Myocyte (in vitro differentiated cells): ENCODE measurements at regions not wholly inside any gene's neighbourhood (a gene's known extent, or its start where the extent isn't known, plus 50 kb on each side); places are given as distances from the start of the nearest gene placed in this dataset.

Experiments used
- DNase-seq: peaks from one replicate; pipeline ENCODE4 v3.0.0-alpha.2; 2012; ENCODE audit warnings: low read depth

GRCh38 chr13:107348925-107349324 is 781.0 kb upstream of the ARGLU1 start:
- no peak for DNase-seq

GRCh38 chr13:107348471-107348870 is 780.5 kb upstream of the ARGLU1 start:
- no peak for DNase-seq

GRCh38 chr13:107347641-107348369 is 779.9 kb upstream of the ARGLU1 start:
- DNase-seq, result no peak

DNA sequence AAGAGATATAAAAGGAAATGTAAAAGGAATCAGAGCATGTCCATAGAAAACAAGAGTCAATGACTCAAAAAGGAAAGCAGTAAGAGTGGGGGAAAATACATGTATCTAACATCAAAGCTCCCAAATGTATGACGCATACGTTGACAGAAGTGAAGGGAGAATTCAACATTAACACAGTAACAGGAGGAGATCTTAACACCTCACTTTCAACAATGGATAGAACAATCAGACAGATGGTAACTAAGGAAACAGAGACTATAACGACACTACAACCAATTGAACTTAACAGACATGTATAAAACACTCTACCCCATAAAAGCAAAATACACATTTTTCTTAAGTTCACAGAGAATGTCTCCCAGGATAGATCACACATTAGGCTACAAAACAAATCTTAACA is 774.8 kb upstream of the ARGLU1 start:
- DNase-seq, result no peak

DNA sequence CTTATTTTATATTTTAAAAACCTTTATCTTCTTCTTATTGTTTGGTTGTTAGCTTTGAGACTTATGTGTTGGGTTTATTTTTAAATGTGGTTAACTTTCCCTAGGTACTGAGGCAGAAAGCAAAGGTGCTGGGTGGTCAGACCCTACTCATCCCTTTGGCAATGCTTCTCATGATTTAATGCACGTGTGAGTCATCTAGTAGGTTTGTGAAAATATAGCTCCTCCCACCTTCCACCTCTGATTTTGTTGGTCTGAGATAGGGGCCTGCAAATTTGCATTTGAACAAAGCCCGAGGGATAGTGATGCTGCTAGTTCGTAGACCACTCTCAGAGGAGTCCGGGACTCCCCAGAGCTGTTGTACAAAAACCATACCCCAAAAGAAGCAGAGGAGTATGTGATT is 771.3 kb upstream of the ARGLU1 start:
- DNase-seq, result no peak

DNA sequence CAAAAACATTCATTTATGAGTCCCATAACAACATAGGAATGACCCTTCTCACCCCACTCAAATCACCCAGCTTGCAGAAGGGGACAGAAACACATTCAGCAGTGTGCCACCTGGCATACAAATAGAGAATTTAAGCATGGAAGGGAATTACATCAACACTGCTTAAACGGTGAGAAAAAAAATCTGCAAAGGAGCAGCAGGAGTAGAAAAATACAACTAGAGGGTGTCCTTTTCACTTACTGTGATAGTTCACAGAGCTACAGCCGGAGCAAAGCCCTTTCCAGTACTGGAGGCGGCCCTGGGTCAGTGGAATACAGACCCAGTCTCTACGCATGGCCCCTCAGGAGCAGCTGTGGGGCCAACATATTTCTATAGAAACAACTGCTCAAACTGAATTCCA is 764.3 kb upstream of the ARGLU1 start:
- no peak for DNase-seq

DNA sequence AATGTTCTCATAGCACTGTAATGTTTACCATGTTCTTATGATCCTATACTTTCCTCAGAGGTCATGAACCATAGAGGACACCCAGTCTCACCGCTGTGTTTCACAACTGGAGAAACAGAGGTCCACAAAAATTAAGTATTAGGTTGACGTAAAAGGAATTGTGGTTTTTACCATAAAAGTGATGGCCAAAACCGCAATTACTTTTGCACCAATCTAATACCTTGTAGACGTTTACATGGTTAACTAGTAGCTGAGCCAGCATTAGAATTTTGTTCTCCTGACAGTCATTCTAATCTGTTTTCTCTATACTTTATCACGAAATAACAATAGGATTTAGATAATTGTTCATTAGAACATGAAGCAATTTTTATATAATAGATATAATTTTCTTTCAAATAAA is 763.4 kb upstream of the ARGLU1 start:
- DNase-seq, result no peak

DNA sequence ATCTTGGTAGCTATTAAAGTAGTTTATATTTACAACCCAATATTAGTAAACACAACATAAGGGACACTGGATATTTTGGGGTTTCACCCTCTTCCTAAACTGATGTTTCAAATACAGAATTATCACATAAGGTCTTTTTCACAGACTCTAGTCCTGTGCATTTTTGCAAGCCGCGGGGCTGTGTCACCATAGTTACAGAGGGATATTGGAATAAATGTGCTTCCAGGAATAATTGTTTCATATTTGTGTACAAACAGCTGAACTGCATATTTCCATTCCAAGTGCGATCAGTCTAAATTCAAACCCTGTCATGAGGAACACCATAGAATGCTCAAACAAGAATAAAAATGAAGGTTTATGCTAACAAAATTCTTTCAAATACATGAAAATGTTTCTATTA is 762.5 kb upstream of the ARGLU1 start:
- DNase-seq, result no peak

DNA sequence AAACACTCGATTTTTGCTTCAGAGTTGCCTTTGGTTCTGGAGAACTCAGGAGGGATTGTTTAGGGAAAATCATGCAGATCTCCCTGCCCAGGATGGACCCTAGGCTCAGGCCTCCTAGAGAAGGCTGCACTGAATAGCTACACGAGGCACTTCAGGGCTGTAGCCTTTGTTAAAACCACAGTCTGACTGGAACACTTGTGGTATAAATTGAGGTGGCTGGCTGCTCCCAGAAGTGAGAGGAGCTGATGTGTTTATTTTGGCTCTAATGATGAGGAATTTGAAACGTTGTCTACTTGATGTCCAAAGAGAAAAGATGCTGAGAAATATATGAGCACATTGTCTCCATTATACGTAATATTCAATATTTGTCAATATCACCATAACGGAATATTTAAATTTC is 762.1 kb upstream of the ARGLU1 start:
- no peak for DNase-seq

DNA sequence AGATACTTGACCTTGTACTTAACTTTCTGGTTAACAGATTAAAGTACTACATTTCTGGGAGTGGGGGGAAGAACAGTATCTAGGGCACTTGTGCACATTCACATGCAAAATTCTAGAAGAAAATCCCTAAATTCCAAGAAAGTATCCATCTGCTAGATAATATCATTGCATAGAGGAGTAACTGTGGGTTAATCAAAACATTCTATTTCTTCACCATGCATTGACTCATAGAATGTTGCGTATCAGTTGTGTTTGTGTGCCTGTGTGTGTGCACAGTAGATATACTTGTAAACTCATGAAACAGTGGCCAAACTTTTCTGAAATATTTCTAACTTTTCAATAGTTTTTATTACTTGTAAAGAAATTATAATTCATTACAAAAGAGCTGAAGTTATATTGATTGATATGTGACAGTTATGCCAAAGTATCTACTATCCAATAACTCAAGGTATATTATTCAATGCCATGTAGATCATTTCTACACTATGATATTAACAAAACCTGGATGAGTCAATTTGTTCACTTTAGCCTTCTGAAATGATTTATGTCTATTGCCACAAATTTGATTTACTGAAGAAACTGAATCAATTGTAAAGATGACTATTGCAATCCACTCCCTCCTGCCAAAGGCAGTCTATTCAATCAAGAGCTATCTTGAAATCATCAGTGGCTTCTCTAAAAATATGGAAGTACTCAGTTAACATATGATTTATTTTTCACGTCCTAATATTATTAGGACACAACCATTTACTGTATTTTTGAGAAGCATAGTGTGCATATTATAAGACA is 756.7 kb upstream of the ARGLU1 start:
- DNase-seq, result no peak

DNA sequence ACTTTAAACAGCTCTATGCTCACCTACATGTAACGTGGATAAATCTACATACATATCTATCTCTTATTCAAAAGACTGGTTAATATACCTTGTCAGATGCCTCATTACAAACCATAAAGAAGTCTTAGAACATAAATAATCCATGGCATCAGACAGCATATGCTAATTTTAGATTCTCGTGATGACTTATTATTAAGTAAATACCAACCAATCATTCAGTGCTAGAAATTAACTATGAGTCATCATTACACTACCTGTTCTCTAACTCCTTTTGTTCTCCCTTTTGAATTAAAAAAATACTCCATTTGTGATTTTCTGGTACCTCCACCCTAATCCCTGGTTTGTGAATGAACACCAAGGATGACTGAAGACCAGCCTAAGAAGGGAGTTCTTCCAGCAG is 754.3 kb upstream of the ARGLU1 start:
- DNase-seq, result no peak

DNA sequence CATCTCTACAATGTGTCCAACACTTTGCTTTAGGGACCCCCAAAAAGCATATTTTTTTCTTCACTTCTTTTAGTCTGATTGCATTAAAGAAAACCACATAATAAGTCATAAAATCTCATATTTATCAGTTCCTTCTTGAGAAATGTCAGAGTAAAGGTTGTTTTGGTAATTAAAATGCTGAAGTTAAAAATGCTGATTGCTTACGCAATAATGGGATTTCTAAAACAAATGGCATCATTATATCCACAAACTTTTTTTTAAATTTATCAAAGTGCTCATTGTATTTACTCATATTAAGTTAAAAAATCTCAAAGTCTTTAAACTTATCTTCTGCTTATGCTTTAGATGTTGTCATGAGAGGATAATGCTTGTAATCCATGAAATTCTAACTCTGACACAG is 737.2 kb upstream of the ARGLU1 start:
- DNase-seq, result no peak

- no peak for DNase-seq
These were observed 733.9 kb upstream of the ARGLU1 start for GRCh38 chr13:107301724-107302374.

- DNase-seq, result no peak
These were observed 731.8 kb upstream of the ARGLU1 start for GRCh38 chr13:107299717-107300116.

DNA sequence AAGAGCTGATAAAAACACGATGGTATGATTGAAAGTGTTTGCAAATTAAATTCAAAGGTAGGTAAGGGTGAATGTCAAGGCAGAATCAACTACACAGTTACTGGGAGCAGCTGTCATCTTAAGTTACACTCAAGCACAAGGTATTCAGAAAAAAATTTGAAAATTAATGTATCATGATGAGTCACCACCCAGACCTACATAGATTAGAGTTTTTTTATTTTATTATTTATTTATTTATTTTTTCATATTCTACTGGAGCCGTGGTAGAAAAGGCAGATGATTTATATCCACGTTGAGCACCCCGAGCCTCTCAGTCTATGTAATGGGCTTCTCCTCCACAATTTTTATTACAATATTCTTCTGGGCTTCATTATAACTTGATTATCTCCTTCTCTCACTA is 728.9 kb upstream of the ARGLU1 start:
- DNase-seq, result no peak

GRCh38 chr13:107295416-107296140 is 727.6 kb upstream of the ARGLU1 start:
- no peak for DNase-seq

- no peak for DNase-seq
These were observed 726.0 kb upstream of the ARGLU1 start for GRCh38 chr13:107293924-107294323.

DNA sequence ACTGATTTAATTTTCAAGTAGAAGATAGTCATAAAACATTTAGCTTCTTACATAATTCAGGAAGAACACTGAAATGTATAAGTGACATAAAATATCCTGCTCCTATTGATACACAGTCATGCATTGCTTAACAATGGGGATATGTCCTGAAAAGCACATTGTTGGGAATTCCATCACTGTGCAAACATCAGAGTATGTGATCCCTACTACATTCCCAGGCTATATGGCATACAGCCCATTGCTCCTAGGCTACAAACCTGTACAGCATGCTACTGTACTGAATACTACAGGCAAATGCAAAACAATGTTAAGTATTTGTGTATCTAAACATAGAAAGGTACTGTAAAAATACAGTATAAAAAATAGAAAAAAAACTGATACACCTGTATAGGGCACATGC is 723.9 kb upstream of the ARGLU1 start:
- no peak for DNase-seq

DNA sequence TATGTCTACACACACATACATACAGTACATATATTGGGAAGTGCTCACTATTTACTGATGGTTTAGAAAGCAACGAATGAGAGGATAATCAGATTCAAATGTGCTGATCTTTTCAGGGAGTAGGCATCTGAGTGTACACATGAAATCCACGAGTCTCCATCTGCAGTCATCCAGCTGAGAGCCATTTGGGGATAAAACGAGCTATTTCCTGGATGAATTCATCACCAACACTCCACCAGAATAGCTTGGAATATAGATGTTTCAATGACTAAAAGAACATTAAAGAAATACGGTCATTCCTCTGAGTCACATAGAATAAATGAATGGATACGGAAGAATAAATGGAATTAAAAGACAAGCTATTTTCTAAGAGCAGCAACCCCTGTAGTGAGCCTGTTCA is 721.6 kb upstream of the ARGLU1 start:
- no peak for DNase-seq

GRCh38 chr13:107284173-107284572 is 716.2 kb upstream of the ARGLU1 start:
- no peak for DNase-seq

DNA sequence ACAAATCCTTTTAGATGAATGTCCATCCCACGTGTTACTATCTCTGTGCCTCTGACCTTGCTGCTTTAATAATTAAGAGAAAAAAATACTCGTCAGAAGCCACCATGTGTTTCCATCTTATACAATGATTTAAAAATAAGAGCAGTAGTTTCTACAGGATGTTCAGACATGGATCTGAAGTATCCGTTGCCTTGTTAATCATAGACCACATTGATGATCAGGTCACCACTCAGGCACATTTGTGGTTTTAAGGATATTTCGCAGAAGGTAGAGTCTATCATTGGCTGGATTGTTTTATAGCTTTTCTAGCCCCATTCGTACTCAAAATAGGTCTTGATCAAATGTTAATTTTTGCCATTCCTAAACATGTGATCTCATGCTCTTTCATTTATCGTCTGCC is 710.0 kb upstream of the ARGLU1 start:
- no peak for DNase-seq

- DNase-seq, result no peak
These were observed 709.0 kb upstream of the ARGLU1 start for GRCh38 chr13:107276936-107277335.
